Sigmoid colon (tissue), 4 donors: ENCODE measurements at regions not wholly inside any gene's neighbourhood (a gene's known extent, or its start where the extent isn't known, plus 50 kb on each side); places are given as distances from the start of the nearest gene placed in this dataset.

Source experiments
- EP300 ChIP-seq, 4 donors: sonication (generic); formaldehyde crosslinking; IDR thresholded peaks; one replicate each; pipeline ENCODE4 v1.6.1; 2017; ENCODE audit warnings: antibody characterized with exemption in 4 of 4
- POLR2A ChIP-seq, 2 donors: fragments of 450-650 bp; IDR thresholded peaks; one replicate each; pipeline ENCODE4 v1.6.1; 2016; ENCODE audit warnings: antibody characterized with exemption in 2 of 2, mild to moderate bottlenecking in 2 of 2, moderate library complexity in 2 of 2
- POLR2AphosphoS5 ChIP-seq, 4 donors: sonication (generic); formaldehyde crosslinking; IDR thresholded peaks; one replicate each; pipeline ENCODE4 v1.6.1; 2017; ENCODE audit warnings: antibody characterized with exemption in 4 of 4
- TF ChIP-seq, protein P1 (sequence below), 4 experiments: fragments of 450-650 bp in 3 of 4; fragments of 200-600 bp in 1 of 4; IDR thresholded peaks; one replicate each; pipeline ENCODE4 v1.5.1; 2016 to 2019; ENCODE audit warnings: antibody characterized with exemption in 4 of 4, mild to moderate bottlenecking in 3 of 4, moderate library complexity in 2 of 4

- TF ChIP-seq POLR2A (IDR thresholded peaks at IDR 0.05) (no peak), POLR2AphosphoS5 (IDR thresholded peaks at IDR 0.05) (no peak), EP300 (IDR thresholded peaks at IDR 0.05) (no peak)
- TF ChIP-seq, protein P1, sequence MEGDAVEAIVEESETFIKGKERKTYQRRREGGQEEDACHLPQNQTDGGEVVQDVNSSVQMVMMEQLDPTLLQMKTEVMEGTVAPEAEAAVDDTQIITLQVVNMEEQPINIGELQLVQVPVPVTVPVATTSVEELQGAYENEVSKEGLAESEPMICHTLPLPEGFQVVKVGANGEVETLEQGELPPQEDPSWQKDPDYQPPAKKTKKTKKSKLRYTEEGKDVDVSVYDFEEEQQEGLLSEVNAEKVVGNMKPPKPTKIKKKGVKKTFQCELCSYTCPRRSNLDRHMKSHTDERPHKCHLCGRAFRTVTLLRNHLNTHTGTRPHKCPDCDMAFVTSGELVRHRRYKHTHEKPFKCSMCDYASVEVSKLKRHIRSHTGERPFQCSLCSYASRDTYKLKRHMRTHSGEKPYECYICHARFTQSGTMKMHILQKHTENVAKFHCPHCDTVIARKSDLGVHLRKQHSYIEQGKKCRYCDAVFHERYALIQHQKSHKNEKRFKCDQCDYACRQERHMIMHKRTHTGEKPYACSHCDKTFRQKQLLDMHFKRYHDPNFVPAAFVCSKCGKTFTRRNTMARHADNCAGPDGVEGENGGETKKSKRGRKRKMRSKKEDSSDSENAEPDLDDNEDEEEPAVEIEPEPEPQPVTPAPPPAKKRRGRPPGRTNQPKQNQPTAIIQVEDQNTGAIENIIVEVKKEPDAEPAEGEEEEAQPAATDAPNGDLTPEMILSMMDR (IDR thresholded peaks at IDR 0.05), result peak in 3 of 4 experiments; percentile 52 to 68 (median 56)
These were observed 252.8 kb downstream of the CDH26 start for GRCh38 chr20:60210779-60211617.
